ENCODE measurements at regions not wholly inside any gene's neighbourhood (a gene's known extent, or its start where the extent isn't known, plus 50 kb on each side); places are given as distances from the start of the nearest gene placed in this dataset.

- intact Hi-C loops (cut with DNase I) = no loop called here
- Histone ChIP-seq H3K27me3 (ENCODE audit: control insufficient read depth, insufficient read depth, low read length) (no peaks in the 10 kb centered on the region), H3K4me1 (ENCODE audit: control insufficient read depth in 2 of 3, insufficient read depth in 2 of 3, low read depth in 1 of 3, low read length in 3 of 3) (no peaks in the 10 kb centered on the region), H3K27ac (ENCODE audit: low read depth in 2 of 2, low read length in 2 of 2) (no peak overlapping the region), H3K9me3 (ENCODE audit: control insufficient read depth in 2 of 3, insufficient read depth in 1 of 3, low read length in 3 of 3) (peaks cover 0 to 6% (median 2%) of the 10 kb centered on the region in 3 donors), H3K9ac (ENCODE audit: low read length in 3 of 3) (no peak overlapping the region), H3K36me3 (ENCODE audit: control insufficient read depth in 2 of 3, insufficient read depth in 3 of 3, low read length in 3 of 3) (no peaks in the 10 kb centered on the region), H3K4me3 (ENCODE audit: low read length in 3 of 3) (no peak overlapping the region)
- FAIRE-seq = no peak
- no peak for DNase-seq
- TF ChIP-seq CTCF (IDR thresholded peaks at IDR 0.05; ENCODE audit: borderline replicate concordance, extremely low read depth, insufficient read depth) = no peak
These were observed 550.9 kb downstream of the ADCYAP1 start for GRCh38 chr18:1455605-1456004.

- intact Hi-C loops (cut with DNase I) = no loop called here
- no peak for TF ChIP-seq CTCF (IDR thresholded peaks at IDR 0.05; ENCODE audit: borderline replicate concordance, extremely low read depth, insufficient read depth)
- FAIRE-seq = no peak
These were observed 553.9 kb downstream of the ADCYAP1 start for GRCh38 chr18:1458547-1458946.

DNA sequence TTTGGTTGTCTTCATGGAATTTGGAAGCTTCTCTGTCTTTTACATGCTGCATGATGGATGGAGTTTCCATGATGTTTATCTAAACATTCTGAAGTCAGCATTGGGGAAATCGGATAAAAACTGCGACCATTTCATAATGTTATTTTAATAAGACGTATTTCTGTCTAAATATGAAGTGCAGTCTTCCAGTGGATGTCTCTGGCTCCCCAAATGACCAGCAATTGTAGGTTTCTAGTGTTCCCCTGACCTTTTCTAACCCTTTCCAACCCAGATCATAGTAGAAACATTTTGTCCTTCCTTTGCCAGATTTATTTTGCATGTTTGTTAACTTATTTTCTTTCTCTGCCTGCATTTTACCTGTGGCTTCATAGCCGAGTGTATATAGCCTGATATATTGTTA lies 559.3 kb downstream of the ADCYAP1 start:
- intact Hi-C loops (cut with DNase I) = no loop called here
- FAIRE-seq = no peak
- H3K4me3 ChIP-seq (ENCODE audit: low read length in 3 of 3) = no peak overlapping the region

More at GRCh38 chr18:1458547-1458946, 553.9 kb downstream of the ADCYAP1 start:
- Histone ChIP-seq H3K4me1 (ENCODE audit: control insufficient read depth in 2 of 3, insufficient read depth in 2 of 3, low read depth in 1 of 3, low read length in 3 of 3) (no peaks in the 10 kb centered on the region), H3K27ac (ENCODE audit: low read depth in 2 of 2, low read length in 2 of 2) (no peak overlapping the region), H3K9me3 (ENCODE audit: control insufficient read depth in 2 of 3, insufficient read depth in 1 of 3, low read length in 3 of 3) (peaks cover 0 to 2% (median 0%) of the 10 kb centered on the region in 3 donors), H3K27me3 (ENCODE audit: control insufficient read depth, insufficient read depth, low read length) (no peaks in the 10 kb centered on the region), H3K36me3 (ENCODE audit: control insufficient read depth in 2 of 3, insufficient read depth in 3 of 3, low read length in 3 of 3) (no peaks in the 10 kb centered on the region), H3K9ac (ENCODE audit: low read length in 3 of 3) (no peak overlapping the region), H3K4me3 (ENCODE audit: low read length in 3 of 3) (no peak overlapping the region)
- no peak for DNase-seq

More for the DNA sequence above, 559.3 kb downstream of the ADCYAP1 start:
- Histone ChIP-seq H3K9ac (ENCODE audit: low read length in 3 of 3) (no peak overlapping the region), H3K4me1 (ENCODE audit: control insufficient read depth in 2 of 3, insufficient read depth in 2 of 3, low read depth in 1 of 3, low read length in 3 of 3) (no peaks in the 10 kb centered on the region), H3K36me3 (ENCODE audit: control insufficient read depth in 2 of 3, insufficient read depth in 3 of 3, low read length in 3 of 3) (no peaks in the 10 kb centered on the region), H3K9me3 (ENCODE audit: control insufficient read depth in 2 of 3, insufficient read depth in 1 of 3, low read length in 3 of 3) (no peaks in the 10 kb centered on the region), H3K27me3 (ENCODE audit: control insufficient read depth, insufficient read depth, low read length) (no peaks in the 10 kb centered on the region), H3K27ac (ENCODE audit: low read depth in 2 of 2, low read length in 2 of 2) (no peak overlapping the region)
- no peak for TF ChIP-seq CTCF (IDR thresholded peaks at IDR 0.05; ENCODE audit: borderline replicate concordance, extremely low read depth, insufficient read depth)
- no peak for DNase-seq

Data from kidney (tissue), 13 donors.